Right cardiac atrium (tissue), 5 donors: ENCODE measurements at regions not wholly inside any gene's neighbourhood (a gene's known extent, or its start where the extent isn't known, plus 50 kb on each side); places are given as distances from the start of the nearest gene placed in this dataset.

Source experiments
- ATAC-seq, 2 donors: fragments of 200-7000 bp; cut with Tn5 transposase; one replicate each; pipeline versions ENCODE4 v1.8.0 to v1.9.1; 2020; ENCODE audit warnings: moderate library complexity in 2 of 2, mild to moderate bottlenecking in 1 of 2
- DNase-seq, 3 donors: peaks; one replicate each; pipeline ENCODE4 v3.0.0-alpha.2; 2020
- H3K27ac ChIP-seq: one replicate; pipeline ENCODE4 v1.5.1; 2013; ENCODE audit warnings: mild to moderate bottlenecking, low read length, control low read depth, moderate library complexity
- H3K27me3 ChIP-seq: one replicate; pipeline ENCODE4 v1.6.1; 2013; ENCODE audit not compliant: control insufficient read depth, insufficient read depth
- H3K4me1 ChIP-seq: one replicate; pipeline ENCODE4 v1.6.1; 2013; ENCODE audit warnings: low read length; ENCODE audit not compliant: control insufficient read depth, insufficient read depth
- H3K4me3 ChIP-seq: one replicate; pipeline ENCODE4 v1.5.1; 2013; ENCODE audit warnings: low read length, control low read depth
- H3K9me3 ChIP-seq: one replicate; pipeline ENCODE4 v1.6.1; 2013; ENCODE audit warnings: low read length; ENCODE audit not compliant: control insufficient read depth
- WGBS: extraction: QIAGEN DNeasy Blood & Tissue Kit; methylation state at CpG from one replicate; pipeline ENCODE4 v1.1.7; 2013; 5-methylcytosine and 5-hydroxymethylcytosine counted together
- intact Hi-C, 4 donors: fragments of 100-400 bp; cut with DNase I; formaldehyde crosslinking; loops; one replicate each; pipeline versions ENCODE4 v1.11.0 to v1.14.0; 2022 to 2023
- donor health status: healthy with polysubstance abuse.
- donor health status: DM: no; HTN: yes; CAD: no.
- donor health status: DM: no; HTN: no; CAD: no.
- donor health status: DM: no; HTN: yes; CAD: no; lungs with severe emphysema.
- donor health status: DM: yes; HTN: yes; CAD: no.

- DNase-seq (no peak), ATAC-seq (no peak)
- 76% methylated on average over 3 of the region's 3 CpGs for WGBS
- intact Hi-C loops, result no loop called here
- Histone ChIP-seq H3K4me3 (no peak overlapping the region), H3K27ac (no peak overlapping the region), H3K27me3 (no peaks in the 10 kb centered on the region), H3K4me1 (no peaks in the 10 kb centered on the region), H3K9me3 (no peaks in the 10 kb centered on the region)
Observed at GRCh38 chr13:78779608-78780007, 120.7 kb upstream of the OBI1 start.

GRCh38 chr13:78777976-78778375, 119.0 kb upstream of the OBI1 start:
- Histone ChIP-seq H3K4me1 (no peaks in the 10 kb centered on the region), H3K9me3 (no peaks in the 10 kb centered on the region), H3K27ac (no peak overlapping the region), H3K4me3 (no peak overlapping the region), H3K27me3 (no peaks in the 10 kb centered on the region)
- DNase-seq (no peak), ATAC-seq (no peak)
- WGBS, result 45% methylated on average over 6 of the region's 6 CpGs
- intact Hi-C loops, result no loop called here

- no peak for DNase-seq
- intact Hi-C loops, result no loop called here
- no peaks in the 10 kb centered on the region for H3K9me3 ChIP-seq
- H3K27ac ChIP-seq, result no peak overlapping the region
- no peaks in the 10 kb centered on the region for H3K4me1 ChIP-seq
- 53% methylated on average over 4 of the region's 4 CpGs for WGBS
- no peak for ATAC-seq
- H3K27me3 ChIP-seq, result no peaks in the 10 kb centered on the region
- no peak overlapping the region for H3K4me3 ChIP-seq
Observed at GRCh38 chr13:78777396-78777795, 118.4 kb upstream of the OBI1 start.

GRCh38 chr13:78772933-78773332, 114.0 kb upstream of the OBI1 start:
- intact Hi-C loops, result no loop called here
- H3K4me1 ChIP-seq, result no peaks in the 10 kb centered on the region
- H3K4me3 ChIP-seq, result no peak overlapping the region
- DNase-seq (no peak), ATAC-seq (no peak)
- no peaks in the 10 kb centered on the region for H3K27me3 ChIP-seq
- no peak overlapping the region for H3K27ac ChIP-seq
- no peaks in the 10 kb centered on the region for H3K9me3 ChIP-seq

GRCh38 chr13:78770601-78771000, 111.6 kb upstream of the OBI1 start:
- Histone ChIP-seq H3K9me3 (no peaks in the 10 kb centered on the region), H3K4me3 (no peak overlapping the region), H3K4me1 (no peaks in the 10 kb centered on the region), H3K27me3 (no peaks in the 10 kb centered on the region), H3K27ac (no peak overlapping the region)
- no peak for DNase-seq
- 95% methylated on average over 1 of the region's 1 CpG for WGBS
- intact Hi-C loops, result no loop called here
- ATAC-seq, result no peak

GRCh38 chr13:78768950-78769349, 110.0 kb upstream of the OBI1 start:
- DNase-seq (no peak), ATAC-seq (no peak)
- intact Hi-C loops, result no loop called here
- Histone ChIP-seq H3K27ac (no peak overlapping the region), H3K27me3 (no peaks in the 10 kb centered on the region), H3K4me3 (no peak overlapping the region), H3K9me3 (no peaks in the 10 kb centered on the region), H3K4me1 (no peaks in the 10 kb centered on the region)
- 91% methylated on average over 1 of the region's 1 CpG for WGBS

GRCh38 chr13:78764665-78765064, 105.7 kb upstream of the OBI1 start:
- H3K4me3 ChIP-seq, result no peak overlapping the region
- intact Hi-C loops, result no loop called here
- 67% methylated on average over 9 of the region's 9 CpGs for WGBS
- no peaks in the 10 kb centered on the region for H3K9me3 ChIP-seq
- ATAC-seq, result no peak
- H3K27ac ChIP-seq, result no peak overlapping the region
- H3K27me3 ChIP-seq, result no peaks in the 10 kb centered on the region
- no peak for DNase-seq
- no peaks in the 10 kb centered on the region for H3K4me1 ChIP-seq

- no peak for ATAC-seq
- DNase-seq, result no peak
- Histone ChIP-seq H3K9me3 (no peaks in the 10 kb centered on the region), H3K4me1 (no peaks in the 10 kb centered on the region), H3K4me3 (no peak overlapping the region), H3K27me3 (no peaks in the 10 kb centered on the region), H3K27ac (no peak overlapping the region)
- intact Hi-C loops, result no loop called here
- 58% methylated on average over 2 of the region's 2 CpGs for WGBS
Observed at GRCh38 chr13:78762825-78763224, 103.9 kb upstream of the OBI1 start.

GRCh38 chr13:78759704-78760103, 100.7 kb upstream of the OBI1 start:
- 65% methylated on average over 5 of the region's 5 CpGs for WGBS
- Histone ChIP-seq H3K4me1 (no peaks in the 10 kb centered on the region), H3K27ac (no peak overlapping the region), H3K27me3 (no peaks in the 10 kb centered on the region), H3K4me3 (no peak overlapping the region), H3K9me3 (no peaks in the 10 kb centered on the region)
- DNase-seq (no peak), ATAC-seq (no peak)
- intact Hi-C loops, result no loop called here

- DNase-seq, result no peak
- intact Hi-C loops, result no loop called here
- Histone ChIP-seq H3K9me3 (no peaks in the 10 kb centered on the region), H3K4me1 (no peaks in the 10 kb centered on the region), H3K4me3 (no peak overlapping the region), H3K27ac (no peak overlapping the region), H3K27me3 (no peaks in the 10 kb centered on the region)
- 66% methylated on average over 4 of the region's 4 CpGs for WGBS
- ATAC-seq, result no peak
Observed at GRCh38 chr13:78758549-78758948, 99.6 kb upstream of the OBI1 start.

GRCh38 chr13:78753435-78753834, 94.5 kb upstream of the OBI1 start:
- intact Hi-C loops, result no loop called here
- WGBS, result 35% methylated on average over 1 of the region's 1 CpG
- Histone ChIP-seq H3K27me3 (no peaks in the 10 kb centered on the region), H3K27ac (no peak overlapping the region), H3K9me3 (no peaks in the 10 kb centered on the region), H3K4me3 (no peak overlapping the region), H3K4me1 (no peaks in the 10 kb centered on the region)
- no peak for ATAC-seq
- DNase-seq, result no peak

- intact Hi-C loops, result no loop called here
Observed at GRCh38 chr13:78750735-78751134, 91.8 kb upstream of the OBI1 start.

More at GRCh38 chr13:78750735-78751134, 91.8 kb upstream of the OBI1 start:
- H3K27me3 ChIP-seq, result no peaks in the 10 kb centered on the region
- H3K4me1 ChIP-seq, result no peaks in the 10 kb centered on the region
- H3K4me3 ChIP-seq, result no peak overlapping the region
- DNase-seq (no peak), ATAC-seq (no peak)
- H3K27ac ChIP-seq, result no peak overlapping the region
- 94% methylated on average over 2 of the region's 2 CpGs for WGBS
- H3K9me3 ChIP-seq, result no peaks in the 10 kb centered on the region
